Stimulated activated naive CD8-positive, alpha-beta T cell treated with anti-CD3 and anti-CD28 coated beads, Interleukin-15, Interleukin-2, amounts not matched to agents 100 U/mL and 50 U/mL, for 24 hours (primary cell): ENCODE measurements at regions not wholly inside any gene's neighbourhood (a gene's known extent, or its start where the extent isn't known, plus 50 kb on each side); places are given as distances from the start of the nearest gene placed in this dataset.
"Not testable (repeated sequence)": the region's sequence is repeated elsewhere in the genome, so short reads cannot be mapped to it uniquely, and the experiment has no call there.

Experiments used
- ATAC-seq: fragments of 150-1000 bp; cut with Tn5 transposase; one replicate; pipeline ENCODE4 v1.10.0; 2021
- DNase-seq: peaks from one replicate; pipeline ENCODE4 v3.0.0; 2021

DNA sequence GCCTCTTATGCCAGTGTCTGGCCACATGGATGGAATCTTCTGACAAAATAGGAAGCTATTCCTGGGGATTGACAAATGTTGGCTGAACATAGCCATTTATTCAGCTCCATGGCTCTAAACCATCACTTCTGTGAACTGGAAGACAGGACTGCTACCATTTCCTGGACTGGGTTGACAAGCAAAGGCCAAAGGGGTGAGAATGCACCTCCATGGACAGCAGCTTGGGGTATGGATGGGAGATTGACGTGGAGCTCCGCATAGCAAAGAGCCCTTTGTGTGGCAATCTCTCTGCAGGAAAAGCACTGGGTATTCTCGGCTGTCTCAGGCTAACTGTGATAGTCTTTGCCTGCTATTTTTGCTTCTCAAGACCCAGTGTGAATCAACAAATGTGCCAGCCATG, 223.0 kb upstream of the EGLN3 start:
- no peak for ATAC-seq
- no peak for DNase-seq

- DNase-seq (no peak), ATAC-seq (no peak)
These were observed 221.9 kb upstream of the EGLN3 start for GRCh38 chr14:34172550-34173368.

- ATAC-seq, result no peak
- DNase-seq, result no peak
These were observed 221.2 kb upstream of the EGLN3 start for GRCh38 chr14:34172173-34172451.

- no peak for ATAC-seq
- DNase-seq, result no peak
These were observed 220.7 kb upstream of the EGLN3 start for GRCh38 chr14:34171431-34172172.

DNA sequence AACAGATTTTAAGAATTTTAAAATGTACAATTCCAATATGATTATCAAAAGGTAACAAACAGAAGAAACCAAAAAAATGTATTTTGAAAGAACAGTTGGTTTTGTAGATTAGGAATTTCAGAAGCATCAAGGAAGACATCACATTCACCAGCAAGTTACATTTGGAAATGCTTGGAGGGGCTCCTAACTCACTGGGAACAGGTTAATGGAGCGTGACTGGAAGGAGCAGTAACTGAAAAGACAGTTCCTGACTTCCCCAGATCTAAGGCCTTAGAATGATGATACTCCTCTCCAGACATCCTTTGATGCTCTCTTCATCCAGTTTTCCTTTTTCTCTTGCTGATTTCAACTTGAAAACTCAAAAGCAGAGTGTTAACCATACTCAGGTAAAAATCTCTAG, 220.0 kb upstream of the EGLN3 start:
- ATAC-seq (no peak), DNase-seq (no peak)

DNA sequence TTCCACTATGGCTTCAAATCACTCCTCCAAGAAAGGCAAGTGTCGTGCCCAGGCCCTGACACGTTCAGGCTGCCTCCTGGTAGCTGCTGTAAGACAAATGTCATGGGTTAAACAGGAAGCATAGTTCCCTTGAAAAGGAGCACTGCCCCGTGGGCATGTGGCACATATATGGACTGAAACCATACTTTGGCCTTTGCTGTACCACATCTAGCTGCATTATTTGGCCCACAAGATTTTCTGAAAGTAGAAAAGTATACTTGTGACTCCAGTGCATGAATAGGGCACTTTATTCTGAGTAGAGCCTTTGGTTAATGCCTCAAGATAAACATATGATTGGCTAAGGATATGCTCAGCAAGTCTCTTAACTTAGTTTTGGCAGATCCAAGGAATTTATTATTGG, 218.7 kb upstream of the EGLN3 start:
- ATAC-seq, result no peak

GRCh38 chr14:34168656-34169055, 217.8 kb upstream of the EGLN3 start:
- no peak for DNase-seq
- ATAC-seq, result no peak

More for the DNA sequence above, 218.7 kb upstream of the EGLN3 start:
- DNase-seq, result no peak

- ATAC-seq (no peak), DNase-seq (no peak)
These were observed 215.0 kb upstream of the EGLN3 start for GRCh38 chr14:34165847-34166350.

DNA sequence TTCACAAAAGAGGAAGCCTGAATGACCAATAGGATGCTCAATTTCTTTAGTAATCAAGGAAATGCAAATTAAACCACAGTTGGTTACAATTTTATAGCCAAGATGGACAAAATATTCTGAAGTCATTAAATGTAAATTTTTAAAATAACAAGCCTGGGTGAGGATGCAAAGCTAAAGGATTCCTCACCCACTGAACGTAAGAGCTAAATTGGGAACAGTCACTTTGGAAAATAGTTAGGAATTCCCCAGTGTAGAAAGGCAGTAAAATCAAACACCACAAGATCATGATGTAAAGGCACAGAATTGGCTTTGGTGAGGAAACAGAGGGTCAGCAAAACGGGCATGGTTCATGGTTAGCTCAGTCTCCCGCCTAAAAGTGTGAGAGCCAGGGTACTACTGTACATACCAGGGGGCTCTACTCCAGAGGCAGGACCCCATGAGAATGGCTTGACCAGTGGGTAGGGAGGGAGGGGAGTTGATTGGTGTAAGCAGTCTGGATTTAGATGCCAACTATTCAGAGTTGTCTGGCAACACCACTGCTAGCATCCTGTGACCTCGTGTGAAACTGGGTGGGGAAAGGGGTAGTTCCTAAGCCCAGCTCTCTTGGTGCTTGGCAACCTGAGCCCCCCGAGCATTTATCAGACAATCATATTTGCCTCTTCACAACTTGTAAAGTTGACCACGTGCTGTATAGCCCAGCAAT, 213.4 kb upstream of the EGLN3 start:
- DNase-seq (no peak), ATAC-seq (no peak)

DNA sequence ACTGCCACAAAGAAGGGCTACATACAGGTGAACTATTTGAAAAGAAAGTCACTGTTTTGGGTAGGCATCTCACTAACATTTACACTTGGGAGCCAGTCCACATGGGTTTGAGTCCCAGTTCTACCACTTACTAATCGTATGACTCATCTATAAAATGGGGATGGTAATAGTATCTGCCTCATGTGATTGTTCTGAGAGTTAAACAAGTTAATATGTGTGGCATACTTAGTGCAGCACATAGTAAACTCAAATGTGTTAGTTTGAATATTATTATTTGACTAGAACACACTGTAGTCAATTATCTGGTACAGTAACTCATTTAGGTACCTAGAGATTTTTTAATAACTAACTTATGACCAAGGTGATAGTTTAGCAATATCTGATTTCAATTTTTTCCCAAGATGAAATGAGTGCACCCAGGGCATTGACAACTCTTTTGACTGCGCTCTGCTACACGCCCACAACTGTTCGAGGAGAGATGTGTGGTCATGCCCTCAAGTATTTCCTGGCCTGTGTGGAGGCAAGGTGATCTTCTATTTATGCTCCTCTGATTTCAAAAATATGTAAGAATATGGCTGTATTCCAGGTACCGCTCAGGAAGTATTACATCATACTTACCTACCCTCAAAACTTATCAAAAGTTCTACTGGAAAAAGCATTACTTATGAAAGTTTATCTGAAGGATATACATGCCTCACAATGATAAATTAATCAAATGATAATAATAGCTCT, 210.6 kb upstream of the EGLN3 start:
- DNase-seq, result no peak
- ATAC-seq, result no peak

- DNase-seq, result no peak
- no peak for ATAC-seq
These were observed 209.7 kb upstream of the EGLN3 start for GRCh38 chr14:34160619-34161018.

GRCh38 chr14:34157651-34158050, 206.8 kb upstream of the EGLN3 start:
- no peak for ATAC-seq

GRCh38 chr14:34147461-34147860, 196.6 kb upstream of the EGLN3 start:
- no peak for DNase-seq
- ATAC-seq, result no peak

More at GRCh38 chr14:34157651-34158050, 206.8 kb upstream of the EGLN3 start:
- no peak for DNase-seq

- DNase-seq, ATAC-seq: not testable (repeated sequence)
These were observed 189.3 kb upstream of the EGLN3 start for GRCh38 chr14:34140127-34140526.

DNA sequence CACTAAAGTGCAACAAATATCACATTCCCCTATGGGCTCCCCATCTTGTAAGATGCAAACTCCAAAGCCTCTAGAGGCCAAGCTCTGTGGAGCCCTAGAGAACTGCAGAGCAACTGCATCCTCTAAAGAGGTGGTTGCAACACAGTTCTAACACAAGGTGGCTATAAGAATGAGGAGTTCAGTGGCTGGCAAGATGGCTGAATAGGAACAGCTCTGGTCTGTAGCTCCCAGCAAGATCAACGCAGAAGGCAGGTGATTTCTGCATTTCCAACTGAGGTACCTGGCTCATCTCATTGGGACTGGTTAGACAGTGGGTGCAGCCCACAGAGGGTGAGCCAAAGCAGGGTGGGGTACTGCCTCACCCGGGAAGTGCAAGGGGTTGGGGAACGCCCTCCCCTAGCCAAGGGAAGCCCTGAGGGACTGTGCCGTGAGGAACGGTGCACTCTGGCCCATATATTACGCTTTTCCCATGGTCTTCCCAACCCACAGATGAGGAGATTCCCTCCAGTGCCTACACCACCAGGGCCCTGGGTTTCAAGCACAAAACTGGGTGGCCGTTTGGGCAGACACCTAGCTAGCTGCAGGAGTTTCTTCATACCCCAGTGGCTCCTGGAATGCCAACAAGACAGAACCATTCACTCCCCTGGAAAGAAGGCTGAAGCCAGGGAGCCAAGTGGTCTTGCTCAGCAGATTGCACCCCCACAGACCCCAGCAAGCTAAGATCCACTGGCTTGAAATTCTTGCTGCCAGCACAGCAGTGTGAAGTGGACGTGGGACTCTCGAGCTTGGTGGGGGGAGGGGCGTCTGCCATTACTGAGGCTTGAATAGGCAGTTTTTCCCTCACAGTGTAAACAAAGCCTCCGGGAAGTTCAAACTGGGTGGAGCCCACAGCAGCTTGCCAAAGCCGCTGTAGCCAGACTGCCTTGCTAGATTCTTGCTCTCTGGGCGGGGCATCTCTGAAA, 188.6 kb upstream of the EGLN3 start:
- not testable (repeated sequence) for ATAC-seq, DNase-seq

DNA sequence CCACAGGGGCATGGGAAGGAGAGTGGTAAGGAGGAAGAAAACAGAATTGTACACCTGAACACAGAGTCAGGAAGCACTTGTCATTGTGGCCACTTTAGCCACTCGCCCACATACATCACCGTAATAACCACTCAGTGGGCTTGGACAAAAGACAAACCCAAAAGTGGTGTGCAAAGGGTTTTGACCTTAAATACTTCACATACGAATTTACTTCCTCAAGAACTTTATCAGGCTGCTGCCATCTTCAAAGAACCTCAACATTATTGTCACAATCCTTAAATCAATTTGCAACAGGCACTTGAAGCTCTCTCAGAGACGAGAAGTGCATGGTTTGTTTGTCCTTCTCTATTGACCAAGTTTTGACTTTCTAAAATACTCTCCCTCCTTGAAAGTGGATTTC, 187.3 kb upstream of the EGLN3 start:
- DNase-seq, result no peak
- ATAC-seq, result no peak

GRCh38 chr14:34137001-34137745, 186.3 kb upstream of the EGLN3 start:
- DNase-seq, result no peak
- ATAC-seq, result no peak

- no peak for DNase-seq
- ATAC-seq, result no peak
These were observed 184.6 kb upstream of the EGLN3 start for GRCh38 chr14:34135492-34135891.

DNA sequence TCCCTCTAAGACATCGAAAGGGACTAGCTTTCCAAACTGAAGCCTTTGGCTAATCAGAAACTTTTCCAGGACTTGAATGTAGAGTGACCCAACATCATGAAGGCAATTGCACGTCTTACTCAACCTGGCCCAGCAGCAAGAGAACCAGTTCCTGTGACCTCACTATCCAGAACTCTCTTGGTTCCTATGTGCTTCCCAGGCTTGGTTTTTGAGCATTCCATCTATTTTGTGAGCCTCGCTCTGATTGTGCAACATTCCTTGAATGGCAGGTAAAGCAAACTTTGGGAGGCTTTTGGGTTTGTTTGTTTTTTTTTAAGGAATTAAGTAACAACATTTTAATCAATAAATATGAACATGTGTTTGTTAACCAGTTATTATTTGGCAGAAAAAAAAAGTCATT, 183.6 kb upstream of the EGLN3 start:
- DNase-seq (no peak), ATAC-seq (no peak)

DNA sequence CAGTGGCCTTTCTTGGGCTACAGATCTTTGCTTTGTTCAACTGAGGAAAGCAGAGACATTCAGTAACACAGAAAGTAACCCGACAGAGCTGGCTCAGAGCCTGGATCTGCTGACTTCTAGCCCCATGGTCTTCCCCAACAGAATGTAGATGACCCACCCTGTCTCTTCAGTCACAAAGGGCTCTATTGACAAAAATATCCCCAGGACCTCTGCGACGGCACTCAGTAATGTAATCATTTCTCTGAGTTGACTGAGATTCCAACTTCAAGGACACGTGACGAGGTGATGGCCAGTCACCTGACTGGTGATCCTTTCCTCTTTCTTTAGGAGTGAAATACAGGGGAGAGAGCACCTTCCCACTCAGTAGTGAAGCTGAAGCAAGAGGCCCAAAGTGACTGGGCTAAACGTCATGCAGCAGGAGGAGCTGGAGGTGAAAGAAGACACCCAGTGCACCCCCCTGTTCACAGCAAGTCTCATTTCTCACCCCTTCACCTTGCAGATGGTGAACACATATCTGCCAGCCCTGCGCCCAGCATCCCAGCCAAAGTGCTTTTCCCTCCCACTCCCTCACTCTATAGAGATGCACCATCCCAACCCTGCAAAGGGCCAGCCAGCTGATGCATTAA, 179.2 kb upstream of the EGLN3 start:
- no peak for ATAC-seq
- DNase-seq, result no peak
